ENCODE measurements at regions not wholly inside any gene's neighbourhood (a gene's known extent, or its start where the extent isn't known, plus 50 kb on each side); places are given as distances from the start of the nearest gene placed in this dataset.

DNA sequence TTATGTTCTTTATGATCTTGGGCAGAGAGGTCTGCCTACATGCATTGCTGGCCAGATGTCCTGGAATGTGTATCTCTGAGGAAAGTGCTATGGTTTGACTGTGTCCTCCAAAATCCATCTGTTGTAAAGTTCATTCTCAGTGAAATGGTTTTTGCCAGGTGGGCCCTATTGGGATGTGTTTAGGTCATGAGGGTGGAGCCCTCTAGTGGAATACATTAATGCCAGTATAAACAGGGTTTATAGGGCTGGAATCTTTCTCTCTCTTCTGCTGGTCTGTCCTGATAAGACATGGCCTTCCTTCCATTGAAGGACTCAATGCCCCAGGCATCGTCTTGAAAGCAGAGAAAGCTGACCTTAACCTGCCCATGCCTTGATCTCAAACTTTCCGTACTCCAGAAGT lies 258.5 kb downstream of the RPIA start:
- TF ChIP-seq CTCF (IDR thresholded peaks at IDR 0.05) (no peak), ZNF416 (CRISPR knock-in tag; IDR thresholded peaks at IDR 0.05) (no peak), GRHL2 (CRISPR knock-in tag; IDR thresholded peaks at IDR 0.05; ENCODE audit: insufficient replicate concordance, severe bottlenecking) (no peak)
- TF ChIP-seq, protein P1, sequence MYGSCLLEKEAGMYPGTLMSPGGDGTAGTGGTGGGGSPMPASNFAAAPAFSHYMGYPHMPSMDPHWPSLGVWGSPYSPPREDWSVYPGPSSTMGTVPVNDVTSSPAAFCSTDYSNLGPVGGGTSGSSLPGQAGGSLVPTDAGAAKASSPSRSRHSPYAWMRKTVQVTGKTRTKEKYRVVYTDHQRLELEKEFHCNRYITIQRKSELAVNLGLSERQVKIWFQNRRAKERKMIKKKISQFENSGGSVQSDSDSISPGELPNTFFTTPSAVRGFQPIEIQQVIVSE (CRISPR knock-in tag; IDR thresholded peaks at IDR 0.05; ENCODE audit: borderline replicate concordance): no peak
